Upper lobe of left lung (tissue), 6 donors: ENCODE measurements at regions not wholly inside any gene's neighbourhood (a gene's known extent, or its start where the extent isn't known, plus 50 kb on each side); places are given as distances from the start of the nearest gene placed in this dataset.
"Not testable (repeated sequence)": the region's sequence is repeated elsewhere in the genome, so short reads cannot be mapped to it uniquely, and the experiment has no call there.

Source experiments
- ATAC-seq, 2 donors: fragments of 200-7000 bp; cut with Tn5 transposase; one replicate each; pipeline ENCODE4 v1.9.1; 2022; ENCODE audit warnings: mild to moderate bottlenecking in 2 of 2, moderate library complexity in 2 of 2; ENCODE audit not compliant: low FRiP score in 2 of 2
- DNase-seq, 2 donors: peaks; one replicate each; pipeline ENCODE4 v3.0.0-alpha.2; 2019 to 2020
- H3K27ac ChIP-seq, 4 donors: fragments of 200-600 bp; sonication (generic); one replicate each; pipeline ENCODE4 v1.5.1; 2016 to 2019
- H3K27me3 ChIP-seq, 4 donors: fragments of 200-600 bp; sonication (generic); one replicate each; pipeline ENCODE4 v1.5.1; 2017 to 2019
- H3K36me3 ChIP-seq, 4 donors: fragments of 200-600 bp; sonication (generic); one replicate each; pipeline ENCODE4 v1.5.1; 2016 to 2019
- H3K4me1 ChIP-seq, 4 donors: fragments of 200-600 bp; sonication (generic); one replicate each; pipeline ENCODE4 v1.5.1; 2018 to 2019
- H3K4me3 ChIP-seq, 4 donors: fragments of 200-600 bp; sonication (generic); one replicate each; pipeline ENCODE4 v1.5.1; 2017 to 2019; ENCODE audit warnings: mild to moderate bottlenecking in 2 of 4, moderate library complexity in 1 of 4
- H3K9me3 ChIP-seq, 4 donors: fragments of 200-600 bp; sonication (generic); one replicate each; pipeline ENCODE4 v1.5.1; 2018 to 2019
- CTCF ChIP-seq, 6 experiments: fragments of 450-650 bp in 4 of 6; fragments of 200-600 bp in 2 of 6; sonication (generic) in 2 of 6; IDR thresholded peaks; one replicate each; pipeline ENCODE4 v1.5.1; 2016 to 2019; ENCODE audit warnings: antibody characterized with exemption in 6 of 6
- EP300 ChIP-seq, 4 donors: sonication (generic); formaldehyde crosslinking; IDR thresholded peaks; one replicate each; pipeline ENCODE4 v1.5.1; 2017; ENCODE audit warnings: antibody characterized with exemption in 4 of 4, control low read depth in 2 of 4
- POLR2A ChIP-seq, 4 donors: fragments of 450-650 bp; IDR thresholded peaks; one replicate each; pipeline ENCODE4 v1.5.1; 2016 to 2017; ENCODE audit warnings: antibody characterized with exemption in 4 of 4, mild to moderate bottlenecking in 2 of 4
- POLR2AphosphoS5 ChIP-seq, 2 donors: sonication (generic); formaldehyde crosslinking; IDR thresholded peaks; one replicate each; pipeline ENCODE4 v1.5.1; 2017; ENCODE audit warnings: antibody characterized with exemption in 2 of 2
- WGBS, 2 donors: methylation state at CpG; one replicate each; pipeline ENCODE4 v1.1.5; 2017 to 2018; 5-methylcytosine and 5-hydroxymethylcytosine counted together
- donor health status: DM: no; HTN: no; CAD: no; lungs with moderate emphysema.
- donor health status: DM: no; HTN: yes; CAD: no; lungs with severe emphysema.

GRCh38 chr5:92019376-92019990 lies 636.4 kb upstream of the ARRDC3 start:
- TF ChIP-seq POLR2AphosphoS5 (IDR thresholded peaks at IDR 0.05) = no peak
- no peak for TF ChIP-seq EP300 (IDR thresholded peaks at IDR 0.05)
- TF ChIP-seq POLR2A (IDR thresholded peaks at IDR 0.05) = no peak
- TF ChIP-seq CTCF (IDR thresholded peaks at IDR 0.05) = no peak
- WGBS, 2 donors = 74 to 81% methylated on average over 2 of the region's 2 CpGs
- no peaks in the 10 kb centered on the region for H3K9me3 ChIP-seq
- H3K4me3 ChIP-seq = no peak overlapping the region
- H3K27me3 ChIP-seq = no peaks in the 10 kb centered on the region
- H3K4me1 ChIP-seq = no peaks in the 10 kb centered on the region
- ATAC-seq = no peak
- DNase-seq = no peak
- no peak overlapping the region for H3K27ac ChIP-seq
- H3K36me3 ChIP-seq = no peaks in the 10 kb centered on the region

- DNase-seq = no peak
- no peak for ATAC-seq
- no peaks in the 10 kb centered on the region for H3K27me3 ChIP-seq
Observed at GRCh38 chr5:92017776-92018175, 634.7 kb upstream of the ARRDC3 start.

DNA sequence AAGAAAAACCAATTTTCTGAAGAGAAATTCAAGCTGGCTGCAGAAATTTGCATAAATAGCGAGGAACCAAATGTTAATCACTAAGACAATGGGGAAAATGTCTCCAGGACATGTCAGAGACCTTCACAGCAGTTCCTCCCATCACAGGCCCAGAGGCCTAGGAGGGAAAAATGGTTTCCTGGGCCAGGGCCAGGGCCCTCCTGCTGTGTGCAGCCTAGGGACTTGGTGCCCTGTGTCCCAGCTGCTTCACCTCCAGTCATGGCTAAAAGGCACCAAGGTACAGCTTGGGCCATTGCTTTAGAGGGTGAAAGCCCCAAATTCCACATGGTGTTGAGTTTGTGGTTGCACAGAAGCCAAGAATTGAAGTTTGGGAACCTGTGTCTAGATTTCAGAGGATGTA lies 628.7 kb upstream of the ARRDC3 start:
- DNase-seq, H3K27ac ChIP-seq, H3K9me3 ChIP-seq, H3K4me1 ChIP-seq, ATAC-seq, H3K4me3 ChIP-seq, H3K27me3 ChIP-seq, H3K36me3 ChIP-seq: not testable (repeated sequence)
- 68 to 85% methylated on average over 1 of the region's 1 CpG for WGBS, 2 donors

More at GRCh38 chr5:92017776-92018175, 634.7 kb upstream of the ARRDC3 start:
- TF ChIP-seq CTCF (IDR thresholded peaks at IDR 0.05) (no peak), EP300 (IDR thresholded peaks at IDR 0.05) (no peak), POLR2AphosphoS5 (IDR thresholded peaks at IDR 0.05) (no peak), POLR2A (IDR thresholded peaks at IDR 0.05) (no peak)
- H3K36me3 ChIP-seq = no peaks in the 10 kb centered on the region
- no peak overlapping the region for H3K4me3 ChIP-seq
- H3K4me1 ChIP-seq = no peaks in the 10 kb centered on the region
- no peaks in the 10 kb centered on the region for H3K9me3 ChIP-seq
- no peak overlapping the region for H3K27ac ChIP-seq

GRCh38 chr5:92003806-92004205 lies 620.7 kb upstream of the ARRDC3 start:
- H3K9me3 ChIP-seq = no peaks in the 10 kb centered on the region
- no peak overlapping the region for H3K27ac ChIP-seq
- no peaks in the 10 kb centered on the region for H3K4me1 ChIP-seq
- H3K36me3 ChIP-seq = no peaks in the 10 kb centered on the region
- no peak overlapping the region for H3K4me3 ChIP-seq
- 75 to 82% methylated on average over 5 of the region's 5 CpGs for WGBS, 2 donors
- no peaks in the 10 kb centered on the region for H3K27me3 ChIP-seq
- ATAC-seq (no peak), DNase-seq (no peak)
- TF ChIP-seq EP300 (IDR thresholded peaks at IDR 0.05) = no peak
- TF ChIP-seq POLR2AphosphoS5 (IDR thresholded peaks at IDR 0.05) = no peak
- TF ChIP-seq POLR2A (IDR thresholded peaks at IDR 0.05) = no peak
- TF ChIP-seq CTCF (IDR thresholded peaks at IDR 0.05) = no peak

DNA sequence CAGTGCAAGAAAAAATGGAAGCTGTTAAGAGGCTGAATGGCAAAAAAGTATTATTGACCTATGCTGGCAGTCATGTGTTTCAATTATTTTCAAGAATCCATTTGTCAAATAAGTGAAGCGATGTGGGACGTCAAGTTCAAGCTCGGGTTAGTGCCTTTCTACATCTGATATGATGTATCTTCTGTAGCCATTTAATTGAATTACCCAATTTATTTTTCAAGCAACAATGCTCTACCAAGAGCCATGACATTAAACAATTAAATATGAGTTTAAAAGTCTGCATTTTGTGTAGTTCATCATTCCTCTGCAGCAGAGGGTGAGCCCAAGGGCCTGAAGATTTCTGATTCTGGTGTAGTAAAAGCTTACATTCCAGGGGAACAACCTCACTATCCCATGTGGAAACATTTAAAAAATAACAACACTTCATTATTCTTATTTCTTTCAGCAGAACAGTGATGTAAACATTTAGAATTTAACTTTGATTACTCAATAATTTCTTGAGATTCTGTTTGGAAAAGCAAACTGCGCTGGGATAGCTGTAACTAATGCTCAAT lies 619.7 kb upstream of the ARRDC3 start:
- H3K36me3 ChIP-seq = no peaks in the 10 kb centered on the region
- H3K4me1 ChIP-seq = no peaks in the 10 kb centered on the region
- 81 to 82% methylated on average over 4 of the region's 4 CpGs for WGBS, 2 donors
- H3K9me3 ChIP-seq = no peaks in the 10 kb centered on the region
- ATAC-seq (no peak), DNase-seq (no peak)
- TF ChIP-seq CTCF (IDR thresholded peaks at IDR 0.05) (no peak), EP300 (IDR thresholded peaks at IDR 0.05) (no peak), POLR2AphosphoS5 (IDR thresholded peaks at IDR 0.05) (no peak), POLR2A (IDR thresholded peaks at IDR 0.05) (no peak)
- H3K4me3 ChIP-seq = no peak overlapping the region
- no peaks in the 10 kb centered on the region for H3K27me3 ChIP-seq
- H3K27ac ChIP-seq = no peak overlapping the region
